Kidney (tissue), 13 donors: ENCODE measurements at regions not wholly inside any gene's neighbourhood (a gene's known extent, or its start where the extent isn't known, plus 50 kb on each side); places are given as distances from the start of the nearest gene placed in this dataset.

Source experiments
- DNase-seq, 5 donors: peaks; one replicate each; pipeline ENCODE4 v3.0.0-alpha.2; 2013 to 2020
- FAIRE-seq: peaks from 2 replicates; lab custom pipeline; 2012; peaks lifted over from hg19 to GRCh38; lab: Jason Lieb, UNC
- H3K27ac ChIP-seq, 2 donors: one replicate each; pipeline ENCODE4 v1.7.0; 2013; ENCODE audit warnings: low read depth in 2 of 2, low read length in 2 of 2, inconsistent platforms in 1 of 2
- H3K27me3 ChIP-seq: one replicate; pipeline ENCODE4 v1.7.1; 2013; ENCODE audit warnings: low read length, inconsistent platforms; ENCODE audit not compliant: control insufficient read depth, insufficient read depth
- H3K36me3 ChIP-seq, 3 donors: one replicate each; pipeline versions ENCODE4 v1.7.0 to v1.7.1; 2013; ENCODE audit warnings: low read length in 3 of 3, control low read depth in 1 of 3, inconsistent platforms in 1 of 3; ENCODE audit not compliant: insufficient read depth in 3 of 3, control insufficient read depth in 2 of 3
- H3K4me1 ChIP-seq, 3 donors: one replicate each; pipeline versions ENCODE4 v1.7.0 to v1.7.1; 2013; ENCODE audit warnings: low read length in 3 of 3, inconsistent platforms in 1 of 3, low read depth in 1 of 3; ENCODE audit not compliant: control insufficient read depth in 2 of 3, insufficient read depth in 2 of 3
- H3K4me3 ChIP-seq, 3 donors: one replicate each; pipeline versions ENCODE4 v1.7.0 to v1.8.1; 2013; ENCODE audit warnings: low read length in 3 of 3, control low read depth in 1 of 3, inconsistent platforms in 1 of 3
- H3K9ac ChIP-seq, 3 donors: one replicate each; pipeline versions ENCODE4 v1.7.0 to v1.7.1; 2013; ENCODE audit warnings: low read length in 3 of 3, control low read depth in 1 of 3, inconsistent platforms in 1 of 3
- H3K9me3 ChIP-seq, 3 donors: one replicate each; pipeline versions ENCODE4 v1.7.0 to v1.7.1; 2013; ENCODE audit warnings: low read length in 3 of 3, control low read depth in 1 of 3, inconsistent platforms in 1 of 3; ENCODE audit not compliant: control insufficient read depth in 2 of 3, insufficient read depth in 1 of 3
- intact Hi-C: fragments of 100-400 bp; cut with DNase I; formaldehyde crosslinking; loops from one replicate; pipeline ENCODE4 v1.11.1; 2022
- TF ChIP-seq, protein P1 (sequence below): IDR thresholded peaks from 3 replicates; pipeline ENCODE4 v1.5.1; 2012; ENCODE audit warnings: mild to moderate bottlenecking, moderate library complexity, borderline replicate concordance; ENCODE audit not compliant: insufficient read depth; ENCODE audit errors: extremely low read depth
- donor health status: control.
- donor health status: control.
- donor health status: control.
- donor health status: control.
- donor health status: control.
- donor health status: DM: yes; HTN: yes; CAD: no.
- donor health status: Normal renal cell carcinoma (clear cell type).

DNA sequence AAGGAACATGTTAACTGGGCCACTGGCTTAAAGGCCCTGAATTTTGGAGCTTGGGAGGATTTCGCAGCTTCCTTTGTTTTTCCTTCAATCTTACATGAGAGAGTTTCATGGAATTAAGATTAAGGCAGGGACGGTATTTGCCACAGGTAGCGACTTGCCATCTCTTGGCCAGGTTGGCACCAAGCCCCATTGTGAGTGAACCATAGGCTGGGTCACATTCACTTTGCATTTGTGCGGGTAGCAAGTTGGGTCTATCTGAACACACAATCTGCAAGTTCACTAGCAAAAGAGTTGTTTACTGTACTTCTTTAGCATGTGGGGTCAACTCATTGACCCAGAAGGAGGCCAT is 106.2 kb upstream of the ATP1A1 start:
- Histone ChIP-seq H3K4me3 (no peak overlapping the region), H3K4me1 (peaks cover 0 to 2% (median 0%) of the 10 kb centered on the region in 3 donors), H3K27me3 (no peaks in the 10 kb centered on the region), H3K36me3 (no peaks in the 10 kb centered on the region), H3K27ac (no peak overlapping the region), H3K9me3 (no peaks in the 10 kb centered on the region), H3K9ac (no peak overlapping the region)
- TF ChIP-seq, protein P1, sequence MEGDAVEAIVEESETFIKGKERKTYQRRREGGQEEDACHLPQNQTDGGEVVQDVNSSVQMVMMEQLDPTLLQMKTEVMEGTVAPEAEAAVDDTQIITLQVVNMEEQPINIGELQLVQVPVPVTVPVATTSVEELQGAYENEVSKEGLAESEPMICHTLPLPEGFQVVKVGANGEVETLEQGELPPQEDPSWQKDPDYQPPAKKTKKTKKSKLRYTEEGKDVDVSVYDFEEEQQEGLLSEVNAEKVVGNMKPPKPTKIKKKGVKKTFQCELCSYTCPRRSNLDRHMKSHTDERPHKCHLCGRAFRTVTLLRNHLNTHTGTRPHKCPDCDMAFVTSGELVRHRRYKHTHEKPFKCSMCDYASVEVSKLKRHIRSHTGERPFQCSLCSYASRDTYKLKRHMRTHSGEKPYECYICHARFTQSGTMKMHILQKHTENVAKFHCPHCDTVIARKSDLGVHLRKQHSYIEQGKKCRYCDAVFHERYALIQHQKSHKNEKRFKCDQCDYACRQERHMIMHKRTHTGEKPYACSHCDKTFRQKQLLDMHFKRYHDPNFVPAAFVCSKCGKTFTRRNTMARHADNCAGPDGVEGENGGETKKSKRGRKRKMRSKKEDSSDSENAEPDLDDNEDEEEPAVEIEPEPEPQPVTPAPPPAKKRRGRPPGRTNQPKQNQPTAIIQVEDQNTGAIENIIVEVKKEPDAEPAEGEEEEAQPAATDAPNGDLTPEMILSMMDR: no peak
- no peak for DNase-seq
- intact Hi-C loops: no loop called here
- FAIRE-seq: no peak

DNA sequence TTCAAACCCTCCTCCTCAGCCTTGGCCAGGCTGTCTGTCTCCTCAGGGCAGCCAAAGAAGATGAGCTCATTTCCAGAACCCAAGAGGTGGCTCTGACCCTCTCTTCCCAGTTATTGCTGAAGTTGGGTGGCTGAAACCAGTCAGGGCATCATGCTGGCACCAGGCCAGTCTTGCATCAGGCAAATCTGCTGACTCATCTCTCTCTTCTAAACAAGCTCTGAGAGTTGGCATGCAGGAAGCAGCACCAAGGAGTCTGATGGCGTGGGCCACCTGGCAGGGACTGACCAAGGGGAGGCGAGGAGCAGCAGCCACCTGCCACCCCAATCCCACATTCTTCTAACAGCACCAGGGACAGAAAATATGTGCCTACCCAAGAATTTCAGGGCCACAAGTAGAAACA is 104.8 kb upstream of the ATP1A1 start:
- peak in 2 of 5 donors; percentile 33 to 92 for DNase-seq
- no peak overlapping the region for H3K4me3 ChIP-seq
- intact Hi-C loops: no loop called here

DNA sequence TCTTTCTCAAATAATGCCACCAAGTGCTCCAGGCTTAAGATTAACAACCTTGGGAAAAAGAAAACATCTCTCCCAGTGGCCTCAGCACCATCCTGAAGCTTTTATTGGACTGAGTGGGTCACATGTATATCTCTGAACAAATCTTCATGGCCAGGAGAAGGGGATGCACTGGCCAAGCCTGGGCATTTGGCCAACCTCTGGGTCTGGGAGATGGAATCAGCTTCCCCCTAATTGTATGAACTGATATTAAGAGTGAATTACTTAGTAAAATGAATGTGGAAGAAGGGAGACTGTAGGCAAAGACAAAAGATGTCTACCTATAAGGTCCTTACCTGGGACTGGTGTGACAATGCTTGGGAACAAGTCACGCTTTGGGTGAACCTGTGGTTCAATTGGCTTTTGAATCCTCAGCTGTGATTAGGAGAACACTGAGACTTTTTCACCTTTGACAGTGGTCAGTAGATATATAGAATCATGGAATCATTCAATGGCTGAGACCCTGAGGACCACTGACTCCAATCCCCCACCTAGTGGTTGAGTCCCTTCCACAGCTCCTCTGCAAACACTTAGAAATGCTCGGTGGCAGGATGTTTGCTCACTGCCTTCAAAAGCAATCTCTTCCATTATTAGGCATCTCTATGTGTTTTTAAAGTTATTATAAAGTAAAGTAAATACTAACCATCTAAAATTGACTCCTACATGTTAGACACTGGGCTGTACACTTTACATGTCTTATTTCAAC is 102.6 kb upstream of the ATP1A1 start:
- no peaks in the 10 kb centered on the region for H3K27me3 ChIP-seq
- H3K9ac ChIP-seq: no peak overlapping the region
- no peaks in the 10 kb centered on the region for H3K9me3 ChIP-seq
- FAIRE-seq: no peak
- H3K36me3 ChIP-seq: no peaks in the 10 kb centered on the region
- intact Hi-C loops: no loop called here
- H3K4me1 ChIP-seq: peaks cover 0 to 2% (median 0%) of the 10 kb centered on the region in 3 donors
- no peak overlapping the region for H3K27ac ChIP-seq
- no peak for DNase-seq
- H3K4me3 ChIP-seq: no peak overlapping the region
- TF ChIP-seq, protein P1: no peak

More for the DNA sequence above, 104.8 kb upstream of the ATP1A1 start:
- Histone ChIP-seq H3K4me1 (peaks cover 0 to 2% (median 0%) of the 10 kb centered on the region in 3 donors), H3K36me3 (no peaks in the 10 kb centered on the region), H3K9me3 (no peaks in the 10 kb centered on the region), H3K9ac (no peak overlapping the region), H3K27me3 (no peaks in the 10 kb centered on the region), H3K27ac (no peak overlapping the region)
- no peak for FAIRE-seq
- TF ChIP-seq, protein P1: no peak
